ENCODE measurements at regions not wholly inside any gene's neighbourhood (a gene's known extent, or its start where the extent isn't known, plus 50 kb on each side); places are given as distances from the start of the nearest gene placed in this dataset.

DNA sequence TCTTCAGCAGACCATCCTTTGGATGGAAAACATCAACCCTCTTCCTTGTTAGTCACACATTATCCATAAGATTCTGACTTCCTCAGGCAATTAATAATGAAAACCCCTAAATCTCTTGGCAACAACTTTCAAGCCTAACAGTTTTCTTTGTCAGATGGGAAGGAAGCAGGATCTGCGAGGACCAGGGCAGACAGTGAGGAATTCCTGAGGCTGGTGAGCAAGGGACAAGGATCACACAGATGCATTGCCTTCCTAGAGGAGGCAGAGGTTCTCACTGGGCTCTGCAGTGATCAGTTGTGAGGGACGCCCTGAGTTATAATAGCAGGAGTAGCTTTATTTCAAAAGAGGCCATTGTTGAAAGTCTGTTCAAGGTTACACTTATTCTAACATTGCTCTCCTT, 195.4 kb downstream of the SLIT2 start:
- DNase-seq (ENCODE audit: low read depth), result no peak

DNA sequence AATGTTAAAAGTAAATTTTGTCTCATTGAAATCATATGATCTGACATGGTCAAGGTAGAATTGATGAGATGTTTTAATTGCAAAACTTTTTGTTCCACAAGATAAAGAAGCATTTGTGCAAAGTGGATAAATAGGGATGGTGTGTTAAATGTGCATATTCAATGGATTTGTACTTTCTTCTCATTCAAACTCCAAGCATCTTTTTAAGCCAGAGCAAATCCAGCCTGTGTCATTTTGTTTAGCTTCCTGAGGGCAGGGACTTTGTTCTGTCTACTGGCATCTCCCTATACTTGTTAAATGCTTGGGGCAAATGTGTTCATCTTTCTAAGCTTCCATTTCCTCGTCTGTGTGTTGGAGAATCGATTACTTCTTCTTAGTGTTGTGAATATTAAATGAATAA, 200.3 kb downstream of the SLIT2 start:
- no peak for DNase-seq (ENCODE audit: low read depth)

DNA sequence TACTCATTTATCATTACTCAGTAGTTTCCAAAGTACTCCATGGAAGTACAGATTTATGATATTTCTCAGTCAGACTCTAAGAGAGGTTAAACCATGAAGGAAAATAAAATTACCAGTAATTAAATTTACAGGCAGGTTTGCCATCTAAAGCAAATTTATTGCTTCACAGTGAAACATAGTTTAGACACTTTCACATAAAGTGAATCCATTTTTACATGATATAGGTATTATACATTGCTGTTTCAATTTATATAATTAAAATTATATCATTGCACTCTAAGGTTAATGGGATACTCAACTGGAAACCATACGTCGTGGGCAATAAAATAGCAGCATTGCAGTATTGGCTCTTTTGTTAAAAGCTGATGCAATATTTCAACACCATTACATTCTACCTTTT, 202.8 kb downstream of the SLIT2 start:
- DNase-seq (ENCODE audit: low read depth), result no peak

DNA sequence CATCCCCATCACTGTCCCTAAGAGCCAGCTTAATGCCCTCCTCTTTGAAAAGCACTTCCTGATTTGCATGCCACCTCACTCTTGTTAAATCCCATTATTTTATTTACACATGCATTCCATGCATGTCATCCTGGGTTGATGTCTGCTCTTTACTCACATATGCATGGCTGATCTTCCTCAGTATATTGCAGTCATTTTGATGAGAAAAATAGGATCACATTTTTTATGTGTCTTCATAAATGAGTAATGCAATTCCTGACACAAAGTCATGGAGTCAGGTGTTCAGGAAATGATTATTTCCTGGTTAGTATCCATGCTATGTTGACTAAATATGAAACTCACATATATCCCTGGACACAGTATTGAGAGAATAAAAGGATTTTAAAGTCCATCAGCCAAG, 204.7 kb downstream of the SLIT2 start:
- DNase-seq (ENCODE audit: low read depth), result no peak

DNA sequence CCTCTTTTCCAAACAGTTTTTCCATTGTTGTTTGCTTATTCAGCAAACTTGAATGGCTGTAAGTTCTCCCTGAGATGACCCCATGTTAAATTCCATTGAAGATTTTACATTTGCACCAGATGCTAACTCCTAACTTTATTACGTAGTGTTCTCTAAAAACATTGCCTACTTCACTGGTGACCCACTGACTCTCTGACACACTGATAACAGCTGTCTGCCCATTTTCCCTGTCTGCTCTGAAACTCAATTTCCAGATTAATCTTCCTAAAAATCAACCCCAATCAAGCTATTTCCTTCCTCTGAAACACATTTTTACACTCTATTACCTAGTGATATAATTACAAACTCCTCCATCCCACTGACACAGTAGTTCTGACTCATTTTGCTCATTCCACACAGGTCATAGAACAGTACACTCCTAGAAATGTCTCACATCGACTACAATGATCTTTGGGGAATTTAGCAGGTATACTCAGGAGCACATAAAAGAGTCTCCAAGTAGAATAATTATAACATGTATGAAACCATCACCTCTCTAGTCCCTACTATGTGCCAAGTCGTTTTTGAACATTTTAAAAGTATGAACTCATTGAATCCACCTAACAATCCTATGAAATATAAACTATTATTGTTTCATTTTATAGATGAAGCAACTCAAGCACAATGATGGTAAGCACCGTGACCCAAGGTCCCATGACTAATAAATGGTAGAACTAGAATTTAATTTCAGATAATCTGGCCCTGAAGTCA, 210.9 kb downstream of the SLIT2 start:
- peak; percentile 6 for DNase-seq (ENCODE audit: low read depth)

DNA sequence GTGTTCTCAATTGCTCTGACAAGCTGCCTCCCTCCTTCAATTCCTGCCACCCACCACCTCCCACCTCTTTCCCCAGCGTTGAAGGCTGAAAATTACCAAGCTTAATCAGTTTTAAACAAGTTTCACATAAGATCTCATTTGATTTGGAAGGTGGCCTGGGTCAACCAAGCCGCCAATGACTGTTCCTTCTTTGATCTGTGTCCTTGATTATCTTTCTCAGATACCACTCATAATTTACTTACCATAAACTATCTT, 211.4 kb downstream of the SLIT2 start:
- no peak for DNase-seq (ENCODE audit: low read depth)

DNA sequence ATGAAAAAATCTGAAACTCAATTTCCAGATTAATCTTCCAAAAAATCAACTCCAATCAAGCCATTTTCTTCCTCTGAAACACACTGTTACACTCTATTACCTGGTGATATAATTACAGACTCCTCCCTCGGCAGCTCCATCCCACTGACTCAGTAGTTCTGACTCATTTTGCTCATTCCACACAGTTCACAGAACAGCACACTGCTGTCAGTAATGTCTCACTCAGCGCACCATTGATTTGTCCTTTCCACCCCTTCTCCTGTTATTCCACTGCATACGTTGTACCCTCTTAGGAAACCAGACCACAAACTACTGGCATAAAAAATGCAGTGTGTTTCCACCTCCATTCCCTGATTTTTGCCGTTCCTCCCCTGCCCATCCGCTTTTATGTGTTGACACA, 212.7 kb downstream of the SLIT2 start:
- DNase-seq (ENCODE audit: low read depth), result peak; percentile 65

DNA sequence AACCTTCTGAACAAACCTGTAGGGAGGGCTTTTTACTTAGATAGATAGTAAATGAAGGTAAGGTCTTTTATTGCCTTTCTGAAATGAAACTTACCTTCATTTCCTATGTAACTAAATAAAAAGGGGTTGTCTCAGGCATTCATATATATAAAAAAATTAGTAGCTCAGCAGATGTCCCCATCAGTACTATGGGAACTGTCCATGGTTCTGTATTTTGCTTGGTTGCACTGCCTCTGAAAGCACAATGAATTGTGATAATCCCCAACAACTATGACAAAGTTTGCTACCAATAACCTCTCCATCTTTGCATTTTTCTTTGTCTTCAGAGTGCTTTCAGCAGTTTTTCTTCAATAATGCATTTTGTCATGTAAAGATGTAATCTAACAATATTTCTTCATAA, 222.4 kb downstream of the SLIT2 start:
- DNase-seq (ENCODE audit: low read depth), result peak; percentile 9

DNA sequence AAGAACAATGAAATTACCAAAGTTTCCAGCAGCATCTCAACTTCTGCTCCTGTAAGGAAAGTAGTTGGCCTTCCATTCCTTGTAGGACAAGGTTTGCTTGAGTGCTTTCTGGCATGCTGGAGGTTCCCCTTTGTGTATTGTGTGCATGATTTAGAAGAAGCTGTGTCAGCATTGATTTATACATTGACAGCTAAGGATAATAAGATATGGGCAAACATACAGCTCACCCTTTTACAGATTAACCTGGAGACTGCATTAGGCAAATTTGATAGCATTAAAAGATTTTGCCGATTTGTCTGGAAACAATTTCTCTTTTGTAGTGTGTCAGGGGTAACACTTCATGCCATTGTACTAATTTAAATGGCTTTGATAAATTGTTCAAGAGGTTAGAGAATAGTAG, 221.8 kb upstream of the PACRGL start:
- no peak for DNase-seq (ENCODE audit: low read depth)

DNA sequence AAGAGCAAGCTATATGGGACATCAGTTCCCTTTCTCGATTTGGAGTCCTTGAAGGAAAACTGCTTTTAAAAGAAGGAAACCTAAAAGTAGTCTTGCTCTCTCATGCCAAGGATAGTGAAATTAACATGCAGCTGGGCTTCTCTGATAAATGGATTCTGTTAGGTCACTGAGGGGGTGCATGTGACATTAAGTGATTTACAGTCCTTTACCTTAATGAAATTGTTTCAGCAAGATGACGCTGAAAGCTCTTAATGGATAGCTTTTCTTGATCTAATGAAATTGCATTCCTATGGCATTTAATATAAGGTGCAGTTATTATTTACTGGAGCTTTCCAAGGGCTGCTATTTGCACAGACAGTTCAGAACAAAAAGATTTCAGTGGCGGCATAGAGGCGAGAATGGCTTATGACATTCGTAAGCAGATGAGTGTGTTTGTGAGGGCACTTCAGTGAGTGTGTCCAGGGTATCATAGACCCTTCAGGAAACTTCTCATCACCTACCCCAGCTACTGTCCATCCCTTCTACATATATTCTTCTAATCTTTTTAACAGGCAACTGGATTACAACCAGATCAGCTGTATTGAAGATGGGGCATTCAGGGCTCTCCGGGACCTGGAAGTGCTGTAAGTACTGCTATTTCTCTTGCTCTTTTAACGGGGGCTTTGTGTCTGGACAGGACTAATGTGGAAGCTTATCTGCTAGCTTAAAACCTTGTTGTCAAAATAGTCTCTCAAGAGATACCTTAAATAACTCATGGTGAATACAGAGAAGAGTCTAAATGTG, 219.9 kb upstream of the PACRGL start:
- no peak for DNase-seq (ENCODE audit: low read depth)

DNA sequence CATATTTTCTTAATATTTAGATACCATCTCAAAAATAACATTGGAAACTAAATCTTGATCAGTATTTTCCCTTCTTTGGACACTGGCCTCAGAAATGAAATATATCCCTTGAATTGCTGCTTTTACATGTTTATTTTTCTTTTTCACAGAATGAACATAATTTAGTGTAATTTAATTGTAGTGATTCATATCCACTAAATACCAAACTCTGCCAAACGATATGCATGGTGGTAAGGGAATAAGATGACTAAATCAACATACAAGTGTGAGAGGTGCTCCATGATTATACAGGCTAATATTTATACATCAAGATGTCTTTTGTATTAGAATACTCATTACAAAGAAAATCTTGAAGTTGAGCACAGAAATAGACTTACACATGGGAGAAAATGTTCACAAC, 216.8 kb upstream of the PACRGL start:
- DNase-seq (ENCODE audit: low read depth), result no peak

DNA sequence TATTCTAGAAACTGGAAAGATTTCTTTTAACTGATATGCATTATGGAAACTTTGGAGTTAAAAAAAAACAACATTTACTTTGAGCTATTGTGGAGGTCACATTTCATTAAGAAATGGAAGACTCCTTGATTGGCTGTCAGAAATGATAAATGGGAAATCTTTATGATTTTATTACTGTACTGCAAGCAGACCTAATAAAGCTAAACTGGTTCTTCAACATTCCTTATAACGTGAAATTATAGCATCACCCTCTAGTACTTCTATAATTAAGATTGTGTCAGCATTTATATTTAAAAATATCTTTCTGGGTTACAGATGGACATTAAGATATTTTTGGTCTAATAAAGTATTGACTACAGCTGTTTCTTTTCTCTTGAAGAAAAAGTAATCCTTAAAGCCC, 213.8 kb upstream of the PACRGL start:
- DNase-seq (ENCODE audit: low read depth), result no peak

DNA sequence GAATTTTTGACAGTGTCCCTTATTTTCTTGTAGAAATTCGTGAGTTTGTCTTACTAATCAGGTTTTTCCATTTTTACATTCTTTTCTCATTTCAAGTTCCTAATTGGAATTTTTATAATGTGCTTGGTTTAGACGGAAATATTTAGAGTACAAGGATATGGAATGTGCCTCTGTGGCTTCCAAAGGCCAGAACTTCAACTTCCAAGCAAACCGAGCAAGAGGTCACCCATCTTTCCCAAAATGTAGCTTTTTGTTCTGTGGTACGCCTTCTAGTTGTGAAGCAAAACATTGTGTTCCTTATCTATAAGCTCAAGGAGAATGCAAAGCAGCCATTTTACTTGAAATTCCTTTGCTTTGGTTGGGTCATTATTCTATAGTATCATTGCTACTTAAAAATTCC, 212.8 kb upstream of the PACRGL start:
- DNase-seq (ENCODE audit: low read depth), result no peak

DNA sequence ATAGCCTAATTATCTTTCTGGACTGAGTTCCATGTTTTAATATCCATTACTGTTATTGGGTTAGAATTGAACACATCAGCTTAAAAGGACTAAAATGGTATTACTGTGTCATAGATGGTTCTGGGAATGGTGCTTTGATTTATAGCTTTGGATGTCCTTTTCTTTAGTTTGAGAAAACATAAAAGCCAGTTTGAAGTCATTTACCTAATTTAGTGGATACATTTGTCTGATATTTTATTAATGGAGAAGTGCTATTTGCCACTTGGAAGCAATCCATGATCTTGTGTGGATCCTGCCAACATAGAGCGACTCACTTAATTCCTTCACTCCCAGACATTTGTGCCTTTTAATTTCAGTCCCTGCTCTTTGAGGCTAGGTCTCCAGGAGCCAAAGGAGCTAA, 212.4 kb upstream of the PACRGL start:
- peak; percentile 31 for DNase-seq (ENCODE audit: low read depth)

DNA sequence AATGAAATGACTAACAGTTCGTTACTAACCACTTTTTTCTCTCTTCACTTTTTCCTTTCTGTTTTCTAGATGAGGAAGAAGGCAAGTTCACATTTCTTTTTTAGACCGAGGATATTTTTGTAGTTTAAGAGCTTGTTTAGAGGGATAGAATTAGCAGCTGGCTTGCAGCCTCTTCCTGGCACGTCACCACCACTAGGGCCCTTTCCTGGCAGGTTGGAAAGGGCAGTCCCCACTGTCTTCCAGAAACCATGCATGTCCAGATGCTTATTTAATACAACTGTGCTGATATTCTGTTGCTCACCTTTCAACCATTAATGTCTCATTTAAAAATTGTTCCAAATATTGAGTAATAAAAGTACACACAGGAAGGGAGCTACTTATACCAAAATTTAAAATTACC, 209.5 kb upstream of the PACRGL start:
- no peak for DNase-seq (ENCODE audit: low read depth)

DNA sequence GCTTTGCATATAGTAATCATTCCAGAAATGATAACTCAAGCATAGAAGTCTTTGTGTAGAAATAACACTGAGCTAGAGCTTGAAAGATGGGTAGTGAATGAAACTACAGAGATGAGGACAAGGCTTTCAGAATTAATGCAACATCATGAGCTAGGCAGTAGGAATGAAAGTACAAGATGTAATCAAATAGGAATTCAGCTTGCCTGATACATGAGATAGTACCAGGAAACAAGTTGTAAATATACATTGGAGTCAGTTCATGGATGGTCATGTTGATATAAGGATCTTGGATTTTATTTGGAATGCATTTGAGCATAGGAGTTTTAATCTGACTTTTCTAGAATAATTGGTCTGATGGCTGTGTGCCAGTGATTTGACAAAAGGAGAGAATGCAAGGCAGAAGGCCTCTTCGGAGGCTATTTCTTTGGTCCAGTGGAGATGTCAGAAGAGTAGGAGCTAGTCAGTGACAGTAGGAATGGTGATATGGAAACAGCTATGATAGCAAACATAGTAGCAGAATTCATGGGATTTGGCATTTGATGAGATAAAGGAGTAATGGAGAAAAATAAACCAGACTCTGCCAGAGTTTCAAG, 206.4 kb upstream of the PACRGL start:
- DNase-seq (ENCODE audit: low read depth), result no peak

DNA sequence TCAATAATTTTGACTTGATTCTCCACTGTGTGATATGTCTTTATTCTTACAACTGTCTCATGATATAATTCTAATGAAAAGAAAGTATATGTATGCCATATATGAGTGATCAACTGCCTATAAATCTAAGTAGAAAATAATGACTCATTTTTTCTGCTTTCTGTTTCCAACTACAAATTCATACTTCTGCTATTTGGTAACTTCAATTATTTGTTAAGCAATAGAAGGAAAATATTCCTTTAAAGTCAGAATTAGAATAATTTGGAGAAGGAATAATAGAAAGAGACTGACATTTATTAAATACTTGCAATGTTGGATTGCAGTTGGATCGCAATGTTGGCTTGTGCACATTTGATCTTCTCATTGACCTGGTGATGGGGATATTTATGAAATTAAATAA, 204.2 kb upstream of the PACRGL start:
- no peak for DNase-seq (ENCODE audit: low read depth)

DNA sequence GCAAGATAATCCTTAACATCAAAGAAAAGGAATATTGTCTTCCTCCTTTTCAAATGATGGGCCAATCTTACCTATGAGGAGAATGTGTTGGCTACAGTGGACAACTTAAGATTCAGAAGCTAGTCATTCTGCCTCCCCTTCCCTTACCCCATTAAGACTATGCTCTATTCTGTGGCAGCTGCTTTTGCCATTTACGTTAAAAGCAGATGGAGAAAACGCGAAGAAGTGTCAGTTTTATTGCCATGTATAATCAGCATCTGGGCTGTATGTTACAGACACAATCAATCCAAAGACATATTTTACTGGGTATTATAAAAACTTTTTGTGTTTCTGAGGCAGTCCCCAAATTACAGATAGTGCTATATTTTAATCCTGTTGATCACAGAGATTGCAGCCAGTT, 196.1 kb upstream of the PACRGL start:
- DNase-seq (ENCODE audit: low read depth), result no peak

DNA sequence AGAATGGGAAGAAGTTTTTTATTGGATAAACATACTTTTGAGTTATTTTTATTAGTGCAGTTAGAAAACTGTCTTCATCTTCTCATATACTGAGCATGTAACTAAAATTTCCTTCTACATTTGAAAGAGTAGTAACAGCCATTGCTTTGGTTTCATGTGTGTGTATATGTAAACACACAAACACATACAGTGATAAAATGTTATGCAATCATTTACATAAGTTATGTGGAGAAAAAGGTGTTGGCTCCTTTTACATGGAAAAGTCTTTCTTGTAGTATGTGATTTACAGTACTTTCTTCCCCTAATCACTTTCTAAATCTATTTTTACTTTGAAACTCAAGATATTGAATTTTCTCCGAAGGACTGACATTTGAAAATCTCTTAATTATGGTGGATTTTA, 194.3 kb upstream of the PACRGL start:
- no peak for DNase-seq (ENCODE audit: low read depth)

DNA sequence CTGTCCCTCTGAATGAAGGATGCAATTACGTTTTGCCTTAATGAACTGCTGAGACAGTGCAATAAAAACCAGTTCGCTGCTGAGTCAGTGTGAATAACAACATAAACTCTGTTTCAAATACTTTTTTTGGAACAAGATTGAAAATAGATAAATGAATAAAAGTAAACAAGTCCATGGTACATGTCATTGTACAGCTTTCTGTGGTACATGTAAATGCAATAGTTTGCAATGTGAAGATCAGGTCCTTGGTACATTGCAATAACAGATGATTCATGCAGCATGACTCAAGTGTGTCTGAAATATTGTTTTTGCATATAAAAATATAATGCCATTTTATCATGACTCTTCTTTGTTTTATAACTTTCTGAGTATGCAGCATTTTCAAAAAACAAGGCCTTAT, 193.4 kb upstream of the PACRGL start:
- peak; percentile 3 for DNase-seq (ENCODE audit: low read depth)

DNA sequence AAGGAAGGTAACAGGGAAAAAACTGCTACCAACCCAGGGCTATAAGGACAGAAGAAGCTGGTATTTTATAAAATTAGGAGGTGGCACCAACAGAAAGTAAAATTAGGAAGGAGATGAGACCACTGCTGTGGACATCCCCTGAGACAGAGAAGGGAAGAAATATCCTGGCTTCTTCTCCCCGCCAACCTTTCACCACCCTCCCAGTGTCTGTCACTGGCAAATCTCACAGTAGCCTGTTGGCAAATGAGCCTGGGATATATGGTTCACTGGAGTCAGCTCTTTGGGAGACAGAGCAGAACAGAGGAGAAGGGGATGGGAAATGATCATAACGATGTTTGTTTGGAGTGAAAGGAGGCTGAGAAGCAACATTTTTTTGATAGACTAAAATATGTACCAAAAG, 190.9 kb upstream of the PACRGL start:
- no peak for DNase-seq (ENCODE audit: low read depth)

DNA sequence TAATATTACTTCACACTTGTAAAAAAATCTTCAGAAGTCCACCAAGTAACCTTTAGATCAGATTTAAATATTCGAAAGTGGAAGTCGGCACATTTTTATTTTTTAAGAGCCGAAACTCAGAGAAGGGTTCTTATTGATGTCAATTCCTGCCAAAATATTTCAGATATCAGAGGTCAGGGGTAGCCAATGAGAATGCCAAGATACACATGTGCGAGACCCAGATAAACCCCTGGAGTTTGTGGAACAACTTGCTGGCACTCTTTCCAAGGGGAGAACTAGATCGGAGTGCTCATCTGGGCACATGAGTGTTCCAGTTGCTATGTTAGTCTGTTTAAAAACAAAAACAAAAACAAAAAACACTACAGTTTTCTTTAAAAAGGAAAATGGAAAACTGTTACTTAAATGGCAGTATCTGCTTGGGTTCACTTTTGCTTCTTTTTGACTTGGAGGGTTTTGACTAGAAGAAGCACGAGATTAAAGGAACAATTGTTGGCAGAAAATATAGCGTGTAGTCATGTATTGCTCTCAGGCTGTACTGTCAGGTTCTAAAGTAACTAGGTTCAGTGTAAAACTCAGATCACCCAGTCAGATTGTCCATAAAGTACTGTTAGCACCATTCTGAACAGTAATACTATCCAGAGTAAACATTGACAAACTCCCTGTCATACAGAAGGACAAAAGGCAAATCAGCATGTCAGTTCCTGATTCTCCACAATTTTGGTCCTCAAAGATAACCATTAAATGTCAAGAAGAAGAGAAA, 188.0 kb upstream of the PACRGL start:
- DNase-seq (ENCODE audit: low read depth), result no peak

DNA sequence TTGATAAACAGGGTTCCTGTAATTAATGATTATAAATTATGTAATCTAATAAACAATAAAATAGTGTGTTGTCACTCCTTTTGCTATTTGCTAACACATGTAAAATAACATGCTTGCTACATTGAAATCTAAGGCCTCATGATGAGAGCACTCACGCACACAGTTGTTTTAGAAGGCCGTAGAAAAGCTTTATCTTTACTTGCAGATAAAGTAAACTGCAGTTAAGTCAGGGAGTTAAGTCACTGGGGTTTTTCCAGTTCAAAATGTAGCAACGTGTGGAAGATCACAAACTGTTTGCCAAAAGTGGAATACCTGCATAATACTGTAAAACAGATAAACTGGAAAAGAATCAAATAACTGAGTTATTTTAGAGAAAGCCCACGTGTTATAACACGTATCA, 187.3 kb upstream of the PACRGL start:
- no peak for DNase-seq (ENCODE audit: low read depth)
